Activated T-cell treated with anti-CD3 and anti-CD28 coated beads, Interleukin-2, amount 50 U/mL, for 72 hours (primary cell): ENCODE measurements at regions not wholly inside any gene's neighbourhood (a gene's known extent, or its start where the extent isn't known, plus 50 kb on each side); places are given as distances from the start of the nearest gene placed in this dataset.

Experiments used
- ATAC-seq, 2 donors: fragments of 150-1000 bp; cut with Tn5 transposase; replicated peaks in 1 of 2; 2 replicates each; pipeline ENCODE4 v1.10.0; 2021; ENCODE audit warnings: moderate library complexity in 2 of 2, mild to moderate bottlenecking in 1 of 2
- DNase-seq, 2 donors: peaks; one replicate each; pipeline ENCODE4 v3.0.0; 2021 to 2022; ENCODE audit warnings: mixed read lengths in 1 of 2
- H3K27ac Mint-ChIP-seq: one replicate; pipeline ENCODE4 v1.8.0; 2022; ENCODE audit warnings: mild to moderate bottlenecking, moderate library complexity, mixed read lengths
- H3K27me3 Mint-ChIP-seq: one replicate; pipeline ENCODE4 v1.8.0; 2022; ENCODE audit warnings: low read depth, mixed read lengths
- H3K36me3 Mint-ChIP-seq, 2 donors: one replicate each; pipeline ENCODE4 v1.8.0; 2022; ENCODE audit warnings: mixed read lengths in 2 of 2, mild to moderate bottlenecking in 1 of 2; ENCODE audit not compliant: insufficient read depth in 2 of 2
- H3K4me1 Mint-ChIP-seq: one replicate; pipeline ENCODE4 v1.8.0; 2022; ENCODE audit warnings: low read depth, mixed read lengths
- H3K4me3 Mint-ChIP-seq, 2 donors: one replicate each; pipeline ENCODE4 v1.8.0; 2022; ENCODE audit warnings: mild to moderate bottlenecking in 2 of 2, mixed read lengths in 2 of 2, moderate library complexity in 2 of 2
- H3K9me3 Mint-ChIP-seq, 2 donors: one replicate each; pipeline ENCODE4 v1.8.0; 2022; ENCODE audit warnings: mixed read lengths in 2 of 2

GRCh38 chr10:105699504-105699903 lies 1058.4 kb downstream of the SORCS3 start:
- no peaks in the 10 kb centered on the region for H3K4me1 Mint-ChIP-seq
- DNase-seq (no peak), ATAC-seq (no peak)
- peaks cover 0 to 2% of the 10 kb centered on the region in 2 donors for H3K36me3 Mint-ChIP-seq
- no peaks in the 10 kb centered on the region for H3K27me3 Mint-ChIP-seq
- H3K27ac Mint-ChIP-seq, result no peak overlapping the region
- no peak overlapping the region for H3K4me3 Mint-ChIP-seq
- H3K9me3 Mint-ChIP-seq, result peaks cover 2 to 7% of the 10 kb centered on the region in 2 donors

GRCh38 chr10:105698592-105698991 lies 1057.5 kb downstream of the SORCS3 start:
- H3K4me3 Mint-ChIP-seq, result no peak overlapping the region
- no peak for ATAC-seq
- H3K27me3 Mint-ChIP-seq, result no peaks in the 10 kb centered on the region
- H3K27ac Mint-ChIP-seq, result no peak overlapping the region
- H3K4me1 Mint-ChIP-seq, result no peaks in the 10 kb centered on the region
- DNase-seq, result no peak
- peaks cover 2 to 7% of the 10 kb centered on the region in 2 donors for H3K9me3 Mint-ChIP-seq
- H3K36me3 Mint-ChIP-seq, result peaks cover 0 to 2% of the 10 kb centered on the region in 2 donors

- H3K27ac Mint-ChIP-seq, result no peak overlapping the region
- H3K9me3 Mint-ChIP-seq, result peaks cover 2 to 7% of the 10 kb centered on the region in 2 donors
- no peak overlapping the region for H3K4me3 Mint-ChIP-seq
- peaks cover 0 to 2% of the 10 kb centered on the region in 2 donors for H3K36me3 Mint-ChIP-seq
- no peaks in the 10 kb centered on the region for H3K4me1 Mint-ChIP-seq
- DNase-seq, result no peak
- no peaks in the 10 kb centered on the region for H3K27me3 Mint-ChIP-seq
- no peak for ATAC-seq
Observed at GRCh38 chr10:105697290-105697780, 1056.2 kb downstream of the SORCS3 start.

GRCh38 chr10:105691811-105692210 lies 1050.7 kb downstream of the SORCS3 start:
- Mint-ChIP-seq H3K27me3 (no peaks in the 10 kb centered on the region), H3K4me3 (no peak overlapping the region)
- ATAC-seq, result no peak

GRCh38 chr10:105682911-105683310 lies 1041.8 kb downstream of the SORCS3 start:
- ATAC-seq (no peak), DNase-seq (no peak)
- Mint-ChIP-seq H3K4me1 (no peaks in the 10 kb centered on the region), H3K9me3 (peaks cover 8 to 19% of the 10 kb centered on the region in 2 donors), H3K27ac (no peak overlapping the region), H3K27me3 (no peaks in the 10 kb centered on the region), H3K4me3 (no peak overlapping the region), H3K36me3 (peaks cover 2% of the 10 kb centered on the region in 2 donors)

More at GRCh38 chr10:105691811-105692210, 1050.7 kb downstream of the SORCS3 start:
- Mint-ChIP-seq H3K27ac (no peak overlapping the region), H3K4me1 (no peaks in the 10 kb centered on the region), H3K9me3 (peaks cover 0 to 2% of the 10 kb centered on the region in 2 donors), H3K36me3 (no peaks in the 10 kb centered on the region)
- DNase-seq, result no peak

GRCh38 chr10:105681051-105681450 lies 1040.0 kb downstream of the SORCS3 start:
- H3K9me3 Mint-ChIP-seq, result peaks cover 7 to 20% of the 10 kb centered on the region in 2 donors
- no peak overlapping the region for H3K4me3 Mint-ChIP-seq

GRCh38 chr10:105679781-105680180 lies 1038.7 kb downstream of the SORCS3 start:
- H3K4me1 Mint-ChIP-seq, result no peaks in the 10 kb centered on the region
- DNase-seq (no peak), ATAC-seq (no peak)
- H3K27me3 Mint-ChIP-seq, result no peaks in the 10 kb centered on the region
- H3K4me3 Mint-ChIP-seq, result no peak overlapping the region
- peaks cover 7 to 18% of the 10 kb centered on the region in 2 donors for H3K9me3 Mint-ChIP-seq
- H3K27ac Mint-ChIP-seq, result no peak overlapping the region
- H3K36me3 Mint-ChIP-seq, result peaks cover 2 to 5% of the 10 kb centered on the region in 2 donors

More at GRCh38 chr10:105681051-105681450, 1040.0 kb downstream of the SORCS3 start:
- Mint-ChIP-seq H3K27me3 (no peaks in the 10 kb centered on the region), H3K27ac (no peak overlapping the region), H3K36me3 (peaks cover 2% of the 10 kb centered on the region in 2 donors), H3K4me1 (no peaks in the 10 kb centered on the region)
- ATAC-seq, result no peak
- no peak for DNase-seq

GRCh38 chr10:105675333-105675732 lies 1034.2 kb downstream of the SORCS3 start:
- no peak for ATAC-seq
- H3K36me3 Mint-ChIP-seq, result peaks cover 2 to 5% of the 10 kb centered on the region in 2 donors
- no peak for DNase-seq
- H3K27ac Mint-ChIP-seq, result no peak overlapping the region
- H3K4me3 Mint-ChIP-seq, result no peak overlapping the region
- peaks cover 8 to 11% of the 10 kb centered on the region in 2 donors for H3K9me3 Mint-ChIP-seq
- no peaks in the 10 kb centered on the region for H3K4me1 Mint-ChIP-seq
- H3K27me3 Mint-ChIP-seq, result no peaks in the 10 kb centered on the region

GRCh38 chr10:105674448-105674847 lies 1033.4 kb downstream of the SORCS3 start:
- ATAC-seq (no peak), DNase-seq (no peak)
- Mint-ChIP-seq H3K4me3 (no peak overlapping the region), H3K36me3 (peaks cover 2 to 5% of the 10 kb centered on the region in 2 donors), H3K27ac (no peak overlapping the region), H3K27me3 (no peaks in the 10 kb centered on the region), H3K4me1 (no peaks in the 10 kb centered on the region), H3K9me3 (peaks cover 8 to 9% of the 10 kb centered on the region in 2 donors)

GRCh38 chr10:105658696-105659095 lies 1017.6 kb downstream of the SORCS3 start:
- no peaks in the 10 kb centered on the region for H3K27me3 Mint-ChIP-seq
- no peaks in the 10 kb centered on the region for H3K36me3 Mint-ChIP-seq
- ATAC-seq, result no peak
- DNase-seq, result no peak
- H3K4me3 Mint-ChIP-seq, result no peak overlapping the region
- H3K27ac Mint-ChIP-seq, result no peak overlapping the region
- no peaks in the 10 kb centered on the region for H3K4me1 Mint-ChIP-seq
- H3K9me3 Mint-ChIP-seq, result peaks cover 2 to 7% of the 10 kb centered on the region in 2 donors

- DNase-seq, result no peak
- Mint-ChIP-seq H3K27me3 (no peaks in the 10 kb centered on the region), H3K4me1 (no peaks in the 10 kb centered on the region), H3K4me3 (no peak overlapping the region), H3K9me3 (peaks cover 0 to 5% of the 10 kb centered on the region in 2 donors), H3K36me3 (no peaks in the 10 kb centered on the region), H3K27ac (no peak overlapping the region)
- ATAC-seq, result no peak
Observed at GRCh38 chr10:105656856-105657255, 1015.8 kb downstream of the SORCS3 start.

GRCh38 chr10:105650306-105650705 lies 1009.2 kb downstream of the SORCS3 start:
- Mint-ChIP-seq H3K27me3 (no peaks in the 10 kb centered on the region), H3K4me3 (no peak overlapping the region), H3K27ac (no peak overlapping the region), H3K4me1 (no peaks in the 10 kb centered on the region), H3K36me3 (no peaks in the 10 kb centered on the region), H3K9me3 (no peaks in the 10 kb centered on the region)
- no peak for DNase-seq
- no peak for ATAC-seq

- H3K4me3 Mint-ChIP-seq, result no peak overlapping the region
- no peaks in the 10 kb centered on the region for H3K9me3 Mint-ChIP-seq
- ATAC-seq, result no peak
- H3K4me1 Mint-ChIP-seq, result no peaks in the 10 kb centered on the region
- no peaks in the 10 kb centered on the region for H3K36me3 Mint-ChIP-seq
- H3K27me3 Mint-ChIP-seq, result no peaks in the 10 kb centered on the region
- no peak for DNase-seq
- H3K27ac Mint-ChIP-seq, result no peak overlapping the region
Observed at GRCh38 chr10:105647354-105647753, 1006.3 kb downstream of the SORCS3 start.

GRCh38 chr10:105644978-105645377 lies 1003.9 kb downstream of the SORCS3 start:
- Mint-ChIP-seq H3K36me3 (no peaks in the 10 kb centered on the region), H3K27ac (no peak overlapping the region), H3K9me3 (peaks cover 0 to 1% of the 10 kb centered on the region in 2 donors), H3K4me1 (no peaks in the 10 kb centered on the region), H3K27me3 (no peaks in the 10 kb centered on the region), H3K4me3 (no peak overlapping the region)
- no peak for DNase-seq
- no peak for ATAC-seq
